Epithelial cell of esophagus (primary cell): ENCODE measurements at regions not wholly inside any gene's neighbourhood (a gene's known extent, or its start where the extent isn't known, plus 50 kb on each side); places are given as distances from the start of the nearest gene placed in this dataset.

ENCODE experiments used
- DNase-seq: peaks from one replicate; pipeline ENCODE4 v3.0.0; 2010; ENCODE audit warnings: low read depth
- H3K4me3 ChIP-seq: 2 replicates; pipeline ENCODE4 v1.5.1; 2011; ENCODE audit warnings: mild to moderate bottlenecking, low read length, control low read depth
- CTCF ChIP-seq: IDR thresholded peaks from 2 replicates; pipeline ENCODE4 v1.5.1; 2011; ENCODE audit warnings: low read depth, mild to moderate bottlenecking, low read length, control low read depth, inconsistent platforms; ENCODE audit not compliant: insufficient read depth; ENCODE audit errors: missing control alignments

DNA sequence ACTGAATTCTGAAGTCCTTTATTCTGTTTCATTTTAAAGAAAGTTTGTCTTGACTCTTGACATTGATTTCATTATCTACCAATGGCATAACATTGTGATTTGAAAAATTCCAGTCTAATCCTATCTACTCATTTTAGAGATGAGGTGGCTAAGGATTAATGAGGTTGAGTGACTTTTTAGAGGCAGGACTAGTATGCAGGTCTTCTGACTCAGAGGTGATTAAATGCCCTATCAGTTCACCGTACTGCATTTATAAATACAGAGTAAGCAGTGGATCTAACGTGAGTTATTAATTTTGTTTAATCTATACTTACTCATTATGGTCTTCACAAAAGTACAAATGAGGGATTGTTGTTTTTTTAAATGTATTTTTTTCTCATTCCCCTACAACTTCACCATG lies 277.6 kb downstream of the PTBP2 start:
- peak; percentile 36 for DNase-seq
- no peak overlapping the region for H3K4me3 ChIP-seq
- TF ChIP-seq CTCF: no peak

- TF ChIP-seq CTCF: no peak
- no peak for DNase-seq
These were observed 282.5 kb downstream of the PTBP2 start for GRCh38 chr1:97004054-97004453.

GRCh38 chr1:97004743-97005142 lies 283.2 kb downstream of the PTBP2 start:
- no peak overlapping the region for H3K4me3 ChIP-seq
- DNase-seq: no peak
- TF ChIP-seq CTCF: no peak

More at GRCh38 chr1:97004054-97004453, 282.5 kb downstream of the PTBP2 start:
- no peak overlapping the region for H3K4me3 ChIP-seq

DNA sequence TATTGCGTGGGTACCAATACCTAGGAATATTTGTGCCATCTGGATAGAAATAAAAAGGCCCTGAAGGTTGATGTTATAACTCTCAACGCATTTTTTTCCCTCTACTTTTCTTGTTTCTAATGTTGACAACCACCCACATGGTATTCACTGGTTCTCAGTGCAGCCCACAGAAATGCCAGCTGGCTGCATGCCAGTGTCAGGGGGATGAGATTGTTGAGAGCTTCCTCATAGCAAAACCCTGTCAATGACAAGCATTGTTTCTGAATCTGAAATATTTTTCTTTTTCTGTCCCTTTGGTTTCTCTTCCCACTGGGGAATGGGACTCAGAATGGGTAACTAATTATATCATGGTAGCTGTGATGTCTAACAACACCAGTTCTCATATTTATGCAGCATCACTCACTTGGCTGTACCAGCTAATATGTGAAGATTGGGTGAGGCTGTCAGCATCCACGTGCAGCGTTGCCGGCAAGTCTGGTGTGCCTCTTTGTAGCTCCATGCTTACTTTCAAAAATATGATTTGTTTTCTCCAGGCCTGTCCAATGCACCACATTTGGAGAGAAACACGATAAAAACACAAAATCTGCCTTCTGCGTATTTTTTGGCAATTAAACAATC lies 284.6 kb downstream of the PTBP2 start:
- no peak overlapping the region for H3K4me3 ChIP-seq
- no peak for TF ChIP-seq CTCF
- peak; percentile 13 for DNase-seq

GRCh38 chr1:97007840-97008604 lies 286.4 kb downstream of the PTBP2 start:
- TF ChIP-seq CTCF: no peak
- H3K4me3 ChIP-seq: no peak overlapping the region
- DNase-seq: no peak

GRCh38 chr1:97010566-97011264 lies 289.1 kb downstream of the PTBP2 start:
- TF ChIP-seq CTCF: no peak
- H3K4me3 ChIP-seq: no peak overlapping the region
- DNase-seq: no peak

GRCh38 chr1:97013136-97013535 lies 291.6 kb downstream of the PTBP2 start:
- DNase-seq: no peak
- H3K4me3 ChIP-seq: no peak overlapping the region
- no peak for TF ChIP-seq CTCF
